Loucy (cell line): ENCODE measurements at regions not wholly inside any gene's neighbourhood (a gene's known extent, or its start where the extent isn't known, plus 50 kb on each side); places are given as distances from the start of the nearest gene placed in this dataset.

Experiments
- H2AFZ ChIP-seq: fragments of 200-600 bp; sonication (generic); 2 replicates; pipeline ENCODE4 v1.6.0; 2016; ENCODE audit warnings: antibody characterized with exemption, mild to moderate bottlenecking, low read length, moderate library complexity
- H3F3A ChIP-seq: fragments of 200-600 bp; 2 replicates; pipeline ENCODE4 v1.6.0; 2016; ENCODE audit warnings: antibody characterized with exemption, low read depth, mild to moderate bottlenecking
- H3K27me3 ChIP-seq: fragments of 200-600 bp; sonication (generic); 2 replicates; pipeline ENCODE4 v1.6.1; 2014; ENCODE audit warnings: low read length, mild to moderate bottlenecking; ENCODE audit not compliant: insufficient read depth, poor library complexity, severe bottlenecking
- H3K36me3 ChIP-seq: fragments of 200-600 bp; sonication (generic); 2 replicates; pipeline ENCODE4 v1.6.1; 2016; ENCODE audit warnings: low read length; ENCODE audit not compliant: insufficient read depth
- H3K4me1 ChIP-seq: fragments of 200-600 bp; sonication (generic); 2 replicates; pipeline ENCODE4 v1.5.1; 2014; ENCODE audit warnings: low read length, mild to moderate bottlenecking; ENCODE audit not compliant: insufficient read depth, poor library complexity, severe bottlenecking
- H3K4me2 ChIP-seq: fragments of 200-600 bp; sonication (generic); 2 replicates; pipeline ENCODE4 v1.6.0; 2014; ENCODE audit warnings: antibody characterized with exemption, low read length, low read depth, mild to moderate bottlenecking; ENCODE audit not compliant: poor library complexity, severe bottlenecking
- H3K4me3 ChIP-seq: fragments of 200-600 bp; sonication (generic); 2 replicates; pipeline ENCODE4 v1.5.1; 2014; ENCODE audit warnings: low read length, mild to moderate bottlenecking, mixed read lengths; ENCODE audit not compliant: poor library complexity, severe bottlenecking
- H3K79me2 ChIP-seq: fragments of 200-600 bp; sonication (generic); 2 replicates; pipeline ENCODE4 v1.6.1; 2014; ENCODE audit warnings: low read length; ENCODE audit not compliant: insufficient read depth
- H3K9ac ChIP-seq: fragments of 200-600 bp; sonication (generic); 2 replicates; pipeline ENCODE4 v1.6.0; 2014; ENCODE audit warnings: mild to moderate bottlenecking, low read depth, low read length, moderate library complexity; ENCODE audit not compliant: poor library complexity, severe bottlenecking
- H3K9me2 ChIP-seq: fragments of 200-600 bp; sonication (generic); replicated peaks from 2 replicates; pipeline ENCODE4 v1.6.1; 2016; ENCODE audit warnings: low read depth, low read length, mixed read lengths
- H3K9me3 ChIP-seq: fragments of 200-600 bp; sonication (generic); 2 replicates; pipeline ENCODE4 v1.6.1; 2014; ENCODE audit warnings: mild to moderate bottlenecking, antibody characterized with exemption, low read length, low read depth; ENCODE audit not compliant: insufficient read depth
- H4K20me1 ChIP-seq: fragments of 200-600 bp; sonication (generic); 2 replicates; pipeline ENCODE4 v1.6.0; 2014; ENCODE audit warnings: antibody characterized with exemption, low read length, mild to moderate bottlenecking; ENCODE audit not compliant: insufficient read depth, poor library complexity, severe bottlenecking
- EZH2phosphoT487 ChIP-seq: fragments of 200-600 bp; IDR thresholded peaks from 2 replicates; pipeline ENCODE4 v1.6.1; 2018; ENCODE audit warnings: antibody characterized with exemption, mild to moderate bottlenecking, moderate library complexity, borderline replicate concordance
- TF ChIP-seq, protein P1 (sequence below): fragments of 200-600 bp; sonication (generic); conservative IDR thresholded peaks from 2 replicates; pipeline ENCODE4 v1.5.1; 2014; ENCODE audit warnings: mild to moderate bottlenecking, antibody characterized with exemption, low read length

DNA sequence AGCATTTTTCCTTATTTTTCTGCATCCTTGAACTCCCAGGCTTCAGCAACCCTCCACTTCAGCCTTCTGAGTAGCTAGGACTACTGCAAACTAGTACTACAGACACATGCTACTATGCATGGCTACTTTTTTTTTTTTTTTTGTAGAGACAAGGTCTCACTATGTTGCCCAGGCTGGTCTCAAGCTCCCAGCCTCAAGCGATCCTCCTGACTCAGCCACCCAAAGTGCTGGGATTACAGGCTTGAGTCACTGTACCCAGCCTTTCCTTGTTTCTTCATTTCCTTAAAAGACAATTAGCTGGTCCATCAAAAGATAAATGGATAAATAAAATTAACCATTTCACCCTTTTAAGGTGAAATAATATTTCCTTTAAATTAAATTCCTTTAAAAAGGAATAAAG is 205.8 kb downstream of the SPTSSA start:
- Histone ChIP-seq H3K79me2 (no peaks in the 10 kb centered on the region), H3K9ac (no peak overlapping the region), H3K36me3 (no peaks in the 10 kb centered on the region), H3K4me3 (no peak overlapping the region), H3K27me3 (no peaks in the 10 kb centered on the region), H2AFZ (no peak overlapping the region), H3F3A (no peaks in the 10 kb centered on the region), H3K4me1 (no peaks in the 10 kb centered on the region), H3K9me3 (no peaks in the 10 kb centered on the region), H4K20me1 (no peaks in the 10 kb centered on the region), H3K4me2 (no peak overlapping the region), H3K9me2 (no peaks in the 10 kb centered on the region)
- no peak for TF ChIP-seq EZH2phosphoT487
- TF ChIP-seq, protein P1, sequence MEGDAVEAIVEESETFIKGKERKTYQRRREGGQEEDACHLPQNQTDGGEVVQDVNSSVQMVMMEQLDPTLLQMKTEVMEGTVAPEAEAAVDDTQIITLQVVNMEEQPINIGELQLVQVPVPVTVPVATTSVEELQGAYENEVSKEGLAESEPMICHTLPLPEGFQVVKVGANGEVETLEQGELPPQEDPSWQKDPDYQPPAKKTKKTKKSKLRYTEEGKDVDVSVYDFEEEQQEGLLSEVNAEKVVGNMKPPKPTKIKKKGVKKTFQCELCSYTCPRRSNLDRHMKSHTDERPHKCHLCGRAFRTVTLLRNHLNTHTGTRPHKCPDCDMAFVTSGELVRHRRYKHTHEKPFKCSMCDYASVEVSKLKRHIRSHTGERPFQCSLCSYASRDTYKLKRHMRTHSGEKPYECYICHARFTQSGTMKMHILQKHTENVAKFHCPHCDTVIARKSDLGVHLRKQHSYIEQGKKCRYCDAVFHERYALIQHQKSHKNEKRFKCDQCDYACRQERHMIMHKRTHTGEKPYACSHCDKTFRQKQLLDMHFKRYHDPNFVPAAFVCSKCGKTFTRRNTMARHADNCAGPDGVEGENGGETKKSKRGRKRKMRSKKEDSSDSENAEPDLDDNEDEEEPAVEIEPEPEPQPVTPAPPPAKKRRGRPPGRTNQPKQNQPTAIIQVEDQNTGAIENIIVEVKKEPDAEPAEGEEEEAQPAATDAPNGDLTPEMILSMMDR: no peak

DNA sequence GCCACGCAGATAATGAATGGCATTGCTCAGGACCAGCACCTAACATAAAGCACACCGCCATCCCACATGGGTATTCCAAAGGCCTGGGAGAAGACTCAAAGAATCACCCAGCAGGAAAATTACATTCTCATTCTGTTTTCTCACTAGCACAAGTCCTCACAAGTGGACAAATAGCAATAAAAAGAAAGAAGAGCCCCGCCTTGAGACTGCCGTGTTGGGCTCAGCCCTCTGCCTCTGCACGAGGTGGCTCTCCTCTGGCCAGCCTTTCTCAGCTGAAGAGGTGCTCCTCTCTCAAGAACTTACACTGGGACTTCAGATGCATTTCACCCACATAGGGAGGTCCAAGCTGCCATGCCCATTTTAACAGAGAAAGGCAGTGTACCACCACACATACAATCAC is 207.5 kb downstream of the SPTSSA start:
- no peak overlapping the region for H3K4me3 ChIP-seq
- H3K36me3 ChIP-seq: no peaks in the 10 kb centered on the region
- no peaks in the 10 kb centered on the region for H4K20me1 ChIP-seq
- no peak overlapping the region for H3K9ac ChIP-seq
- no peak overlapping the region for H3K4me2 ChIP-seq
- no peaks in the 10 kb centered on the region for H3K79me2 ChIP-seq
- H3K9me3 ChIP-seq: no peaks in the 10 kb centered on the region
- no peaks in the 10 kb centered on the region for H3K27me3 ChIP-seq
- no peaks in the 10 kb centered on the region for H3K9me2 ChIP-seq
- H2AFZ ChIP-seq: no peak overlapping the region
- no peaks in the 10 kb centered on the region for H3F3A ChIP-seq
- no peaks in the 10 kb centered on the region for H3K4me1 ChIP-seq
- no peak for TF ChIP-seq EZH2phosphoT487
- TF ChIP-seq, protein P1: no peak

DNA sequence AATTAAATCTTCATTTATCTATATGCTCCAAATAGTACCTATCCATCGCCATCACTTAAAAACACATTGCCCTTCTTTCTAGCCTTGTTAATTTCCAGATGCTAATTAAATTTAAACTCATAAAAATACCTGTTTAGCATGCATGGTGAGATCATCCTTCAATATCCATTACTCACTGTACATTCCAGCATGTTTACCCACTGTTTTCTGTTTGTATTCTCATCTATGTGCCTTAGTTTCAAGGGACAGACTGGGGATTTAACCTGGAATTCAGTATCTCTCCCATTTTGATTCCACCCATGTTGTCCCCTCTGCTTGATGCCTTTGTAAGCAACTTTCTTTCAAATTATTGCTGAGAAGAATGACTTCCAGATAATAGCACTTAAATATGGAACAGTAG is 208.0 kb downstream of the SPTSSA start:
- Histone ChIP-seq H3K9ac (no peak overlapping the region), H4K20me1 (no peaks in the 10 kb centered on the region), H3K36me3 (no peaks in the 10 kb centered on the region), H3K4me3 (no peak overlapping the region), H3K4me2 (no peak overlapping the region), H3K9me2 (no peaks in the 10 kb centered on the region), H2AFZ (no peak overlapping the region), H3F3A (no peaks in the 10 kb centered on the region), H3K79me2 (no peaks in the 10 kb centered on the region), H3K4me1 (no peaks in the 10 kb centered on the region), H3K9me3 (no peaks in the 10 kb centered on the region), H3K27me3 (no peaks in the 10 kb centered on the region)
- TF ChIP-seq, protein P1: no peak
- no peak for TF ChIP-seq EZH2phosphoT487
